Embryonic facial prominence (tissue), 1 donor: ENCODE measurements at regions not wholly inside any gene's neighbourhood (a gene's known extent, or its start where the extent isn't known, plus 50 kb on each side); places are given as distances from the start of the nearest gene placed in this dataset.
A peak's percentile ranks its signal among the peaks of the same experiment; 100 is the strongest.
"Not testable (repeated sequence)": the region's sequence is repeated elsewhere in the genome, so short reads cannot be mapped to it uniquely, and the experiment has no call there.

Experiments used
- DNase-seq: peaks from one replicate; pipeline ENCODE4 v3.0.0-alpha.2; 2016; ENCODE audit errors: extremely low spot score

DNA sequence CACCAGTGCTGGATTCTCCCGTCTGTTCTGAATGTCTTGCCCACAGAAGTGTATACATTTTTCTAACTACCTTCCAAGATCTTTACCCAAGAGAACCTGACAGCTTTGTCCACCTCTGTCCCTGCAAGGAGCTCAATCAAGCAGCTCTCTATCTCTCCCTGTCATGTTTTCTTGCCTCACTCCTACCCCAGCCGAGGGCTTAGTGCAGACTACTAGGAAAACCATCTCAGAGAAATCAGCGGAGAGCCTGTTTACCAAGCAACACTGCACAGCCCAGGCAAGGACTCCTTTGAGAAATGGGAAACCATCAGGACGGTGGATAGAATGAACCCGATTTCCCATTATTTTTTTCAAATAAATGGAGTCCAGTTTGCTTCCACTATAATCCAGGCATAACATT, 250.7 kb upstream of the JARID2 start:
- DNase-seq, result no peak

DNA sequence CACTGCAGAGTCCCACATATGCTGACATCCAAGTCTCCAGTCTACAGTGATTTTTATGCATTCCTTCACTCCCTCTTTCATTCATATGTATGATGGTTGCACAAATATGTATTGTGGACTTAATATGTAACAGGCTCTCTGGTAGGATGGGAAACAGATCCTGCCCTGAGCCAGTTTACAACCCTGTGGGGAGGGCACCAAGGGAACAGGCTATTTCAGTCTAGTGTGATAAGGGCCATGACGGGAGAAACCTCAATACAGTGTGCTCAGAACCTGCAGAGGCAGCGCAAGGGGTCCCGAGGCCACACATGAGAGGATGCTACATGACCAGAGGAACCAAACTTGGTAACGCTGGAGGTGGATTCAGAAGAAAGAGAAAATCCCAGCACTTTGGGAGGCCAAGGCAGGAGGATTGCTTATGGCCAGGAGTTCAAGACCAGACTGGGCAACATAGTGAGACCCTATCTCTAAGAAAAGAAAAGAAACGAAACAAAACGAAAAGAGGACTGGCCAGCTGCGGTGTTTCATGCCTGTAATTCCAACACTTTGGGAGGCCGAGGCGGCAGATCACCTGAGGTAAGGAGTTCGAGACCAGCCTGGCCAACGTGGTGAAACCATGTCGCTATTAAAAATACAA, 249.8 kb upstream of the JARID2 start:
- DNase-seq, result peak; percentile 31

DNA sequence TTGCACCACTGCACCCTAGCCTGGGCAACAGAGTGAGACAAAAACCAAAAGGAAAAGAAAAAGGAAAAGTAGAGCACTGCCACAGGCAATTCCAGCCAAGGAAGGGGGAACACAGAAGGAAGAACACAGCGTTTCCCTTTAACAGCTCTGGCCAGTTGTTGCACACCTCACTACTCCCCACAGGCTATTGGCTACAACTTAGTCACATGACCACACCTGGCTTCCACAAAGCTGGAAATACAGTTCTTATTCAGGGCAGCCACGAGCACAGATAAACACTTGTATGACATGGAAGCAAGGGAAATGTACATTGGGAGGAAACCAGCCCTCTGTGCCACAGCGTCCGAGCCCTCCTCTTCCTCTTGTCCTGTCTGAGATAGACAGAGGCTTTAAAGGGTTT, 249.0 kb upstream of the JARID2 start:
- DNase-seq, result no peak

DNA sequence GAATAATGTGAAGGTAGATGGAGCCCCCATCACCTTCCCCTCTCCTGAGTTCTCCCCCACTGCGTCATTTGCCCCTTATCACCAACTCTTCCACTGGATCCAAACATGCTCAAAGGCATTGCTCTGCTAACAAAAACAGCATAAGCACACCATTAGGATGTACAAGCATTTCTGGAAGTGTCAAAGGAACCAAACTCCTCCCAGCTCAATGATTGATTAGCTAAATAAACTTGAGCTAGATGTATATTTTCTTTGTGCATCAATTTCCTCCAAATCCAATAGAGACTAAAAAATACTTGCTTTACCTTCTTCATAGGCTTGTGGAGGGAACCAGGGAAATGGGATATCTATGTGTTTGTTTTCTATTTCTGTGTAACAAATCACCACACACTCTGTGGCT, 248.4 kb upstream of the JARID2 start:
- DNase-seq, result no peak

DNA sequence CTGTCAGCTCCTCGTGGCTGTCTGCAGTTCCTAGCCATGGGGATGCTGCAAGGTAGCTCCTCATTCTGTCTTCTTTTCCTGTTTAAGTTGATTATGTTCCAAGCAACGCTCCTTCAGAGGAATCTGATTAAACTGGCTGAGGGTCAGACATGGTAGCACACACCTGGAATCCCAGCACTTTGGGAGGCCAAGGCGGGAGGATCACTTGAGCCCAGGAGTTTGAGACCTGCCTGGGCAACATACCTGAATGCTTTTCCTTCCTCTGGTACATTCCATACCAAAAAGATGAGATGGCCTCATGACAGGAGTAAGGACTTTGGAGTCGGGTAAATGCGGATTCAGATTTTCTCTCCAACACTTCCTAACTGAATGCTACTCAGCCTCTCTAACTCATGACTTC, 246.8 kb upstream of the JARID2 start:
- no peak for DNase-seq

DNA sequence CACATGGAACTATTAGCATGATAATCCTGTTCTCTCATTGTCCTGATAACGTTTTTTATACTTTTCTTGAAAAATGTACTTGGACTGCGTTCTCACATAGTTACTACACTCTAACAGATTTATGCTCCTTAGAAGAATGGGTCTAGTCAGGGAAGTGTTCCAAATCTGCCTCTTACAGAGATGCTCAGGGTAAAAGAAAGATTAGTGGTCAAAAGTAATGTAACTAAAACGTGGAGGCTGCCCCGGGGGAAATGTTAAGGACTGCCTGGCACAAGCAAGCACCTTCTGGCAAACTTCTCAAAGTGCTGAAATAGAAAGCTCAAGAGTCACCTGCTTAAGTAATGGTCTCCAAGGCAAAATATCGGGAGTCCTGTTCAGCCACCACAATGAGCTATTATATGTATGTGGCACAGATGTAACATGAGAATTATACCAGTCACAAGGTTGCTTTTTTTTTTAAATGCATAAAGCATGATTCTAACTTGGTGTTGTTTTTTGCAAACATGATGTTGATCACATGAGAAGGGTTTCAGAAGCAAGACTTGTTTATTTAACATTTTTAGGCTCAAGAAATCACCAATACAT, 244.5 kb upstream of the JARID2 start:
- no peak for DNase-seq

DNA sequence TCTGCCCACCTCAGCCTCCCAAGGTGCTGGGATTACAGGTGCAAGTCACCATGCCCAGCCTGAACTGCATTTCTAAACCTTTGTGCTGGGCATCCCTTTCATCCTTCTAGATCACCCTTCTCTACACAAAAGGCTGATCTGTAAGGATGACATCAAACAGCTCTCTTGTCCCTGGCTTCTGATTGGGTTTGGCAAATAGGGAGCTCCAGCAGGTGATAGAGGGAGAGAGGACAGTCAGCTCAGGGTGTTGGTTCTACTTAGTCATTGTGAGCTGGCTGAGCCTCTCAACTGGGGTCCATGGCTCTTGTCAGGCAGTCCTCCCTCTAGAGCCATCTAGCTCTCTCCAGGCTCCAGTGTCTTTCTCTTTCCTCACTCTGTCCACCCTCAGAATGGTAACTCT, 237.6 kb upstream of the JARID2 start:
- no peak for DNase-seq

DNA sequence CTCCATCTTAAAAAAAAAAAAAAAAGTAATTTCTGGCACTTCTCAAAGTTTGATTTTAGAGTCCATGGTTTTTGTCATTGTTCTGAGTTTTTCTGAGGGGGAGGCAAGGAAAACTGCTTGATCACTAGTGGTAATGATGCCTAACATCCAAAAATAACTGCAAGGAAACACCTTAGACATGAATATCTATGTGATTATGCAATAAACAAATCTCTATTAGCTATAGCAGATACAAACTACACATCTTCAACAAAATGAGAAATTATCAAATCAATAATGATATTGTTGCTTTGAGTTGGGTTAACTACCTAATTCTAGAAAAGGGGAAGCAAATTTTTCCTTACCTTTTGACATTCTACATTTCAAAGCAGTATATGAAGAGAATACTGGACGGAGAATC, 230.9 kb upstream of the JARID2 start:
- no peak for DNase-seq

DNA sequence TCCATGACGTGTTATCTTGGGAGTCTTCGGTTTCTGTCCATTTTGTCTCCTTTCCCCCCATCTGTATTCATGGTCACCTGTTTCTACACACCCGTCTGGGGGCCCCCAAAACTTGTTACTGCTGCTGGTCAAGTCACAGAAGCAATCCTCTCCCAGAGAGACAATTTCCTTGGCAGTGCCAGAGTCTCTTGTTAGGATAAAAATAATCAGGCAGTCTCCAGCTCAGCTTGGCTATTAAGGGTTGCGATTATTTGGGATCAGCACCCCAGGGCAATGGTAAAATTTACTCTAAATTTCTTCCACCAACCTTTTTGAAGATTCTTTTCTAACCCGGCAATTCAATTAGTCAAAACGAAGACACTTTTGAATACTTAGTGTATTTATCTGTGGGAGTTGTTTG, 229.1 kb upstream of the JARID2 start:
- DNase-seq, result no peak

DNA sequence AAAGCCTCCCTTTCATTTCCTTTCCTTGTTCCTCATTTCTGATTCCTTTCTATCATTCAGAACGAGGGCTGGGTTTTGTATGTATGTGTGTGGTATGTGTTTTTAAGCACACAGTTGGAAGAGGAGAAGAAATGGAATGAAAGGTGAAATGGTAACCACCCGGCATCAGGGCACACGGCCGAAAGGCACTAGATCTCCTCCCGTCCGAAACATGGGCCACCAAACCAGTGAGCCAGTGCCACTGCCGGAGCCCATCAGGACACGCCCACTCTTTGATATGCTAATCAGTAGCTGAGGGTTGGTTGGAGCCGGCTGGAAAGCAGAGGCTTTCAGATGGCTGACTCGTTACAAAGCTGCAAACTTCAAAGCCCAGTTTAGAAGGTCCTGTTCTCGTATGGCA, 228.6 kb upstream of the JARID2 start:
- DNase-seq, result no peak

DNA sequence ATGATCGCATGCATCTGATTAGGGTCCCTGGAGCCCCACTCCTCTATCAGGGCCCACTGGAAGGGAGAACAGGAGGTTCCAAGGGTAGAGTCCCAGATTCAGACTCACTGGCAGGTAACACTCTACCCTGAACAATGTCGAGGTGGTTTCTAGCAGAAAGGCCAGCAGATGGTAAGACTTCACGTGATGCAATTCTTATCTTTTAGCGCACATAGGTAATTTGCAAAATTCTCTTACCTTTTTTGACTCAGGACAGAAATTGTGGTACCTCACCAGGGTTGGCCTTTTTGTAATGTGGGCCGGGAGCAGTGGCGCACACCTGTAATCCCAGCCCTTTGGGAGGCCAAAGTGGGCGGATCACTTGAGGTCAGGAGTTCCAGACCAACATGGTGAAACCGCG, 228.1 kb upstream of the JARID2 start:
- no peak for DNase-seq

DNA sequence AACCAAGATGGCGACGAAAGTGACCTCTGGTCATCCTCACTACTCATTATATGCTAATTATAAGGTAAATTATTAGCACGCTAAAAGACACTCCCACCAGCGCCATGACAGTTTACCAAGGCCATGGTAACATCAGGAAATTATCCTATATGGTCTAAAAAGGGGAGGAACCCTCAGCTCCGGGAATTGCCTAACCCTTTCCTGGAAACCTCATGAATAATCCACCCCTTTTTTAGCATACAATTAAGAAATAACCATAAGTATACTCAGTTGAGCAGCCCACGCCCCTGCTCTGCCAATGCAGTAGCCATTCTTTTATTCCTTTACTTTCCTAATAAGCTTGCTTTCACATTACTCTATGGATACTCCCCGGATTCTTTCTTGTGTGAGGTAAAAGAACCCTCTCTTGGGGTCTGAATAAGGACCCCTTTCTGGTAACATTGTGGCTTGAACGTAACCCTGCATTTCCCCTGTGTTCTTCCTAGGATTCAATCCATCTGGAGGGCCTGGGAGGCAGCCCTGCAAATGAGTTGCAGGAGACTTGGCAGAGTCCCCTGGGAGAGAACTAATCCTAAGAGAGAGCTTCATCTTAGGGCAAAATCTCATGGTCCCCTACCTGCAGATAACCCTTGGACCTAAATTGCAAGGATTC, 225.6 kb upstream of the JARID2 start:
- no peak for DNase-seq

DNA sequence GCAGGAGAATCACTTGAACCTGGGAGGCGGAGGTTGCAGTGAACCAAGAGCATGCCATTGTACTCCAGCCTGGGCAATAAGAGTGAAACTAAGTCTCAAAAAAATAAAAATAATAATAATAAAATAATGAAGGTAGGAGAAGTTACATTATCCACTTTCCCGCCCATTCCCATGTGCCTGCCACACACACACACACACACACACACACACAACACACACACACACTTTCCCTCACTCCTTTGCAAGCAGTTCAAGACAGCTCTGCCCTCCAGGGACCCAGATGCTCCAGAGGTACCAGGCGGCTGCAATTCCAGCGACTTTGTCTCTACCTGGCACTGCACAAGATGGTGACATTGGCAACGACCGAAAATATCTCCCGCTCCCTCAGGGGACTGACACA, 224.8 kb upstream of the JARID2 start:
- DNase-seq, result no peak

DNA sequence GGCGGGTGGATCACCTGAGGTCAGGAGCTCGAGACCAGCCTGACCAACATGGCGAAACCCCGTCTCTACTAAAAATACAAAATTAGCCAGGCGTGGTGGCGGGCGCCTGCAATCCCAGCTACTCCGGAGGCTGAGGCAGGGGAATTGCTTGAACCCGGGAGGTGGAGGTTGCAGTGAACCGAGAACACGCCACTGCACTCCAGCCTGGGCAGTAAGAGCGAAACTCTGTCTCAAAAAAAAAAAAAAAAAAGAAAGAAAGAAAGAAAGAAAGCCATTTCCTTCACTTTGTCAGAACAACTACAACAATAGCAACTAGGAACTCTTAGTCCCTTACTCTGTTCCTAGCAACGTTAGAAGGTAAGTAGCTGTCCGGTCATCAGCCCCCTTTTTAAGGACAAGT, 222.9 kb upstream of the JARID2 start:
- DNase-seq, result not testable (repeated sequence)

DNA sequence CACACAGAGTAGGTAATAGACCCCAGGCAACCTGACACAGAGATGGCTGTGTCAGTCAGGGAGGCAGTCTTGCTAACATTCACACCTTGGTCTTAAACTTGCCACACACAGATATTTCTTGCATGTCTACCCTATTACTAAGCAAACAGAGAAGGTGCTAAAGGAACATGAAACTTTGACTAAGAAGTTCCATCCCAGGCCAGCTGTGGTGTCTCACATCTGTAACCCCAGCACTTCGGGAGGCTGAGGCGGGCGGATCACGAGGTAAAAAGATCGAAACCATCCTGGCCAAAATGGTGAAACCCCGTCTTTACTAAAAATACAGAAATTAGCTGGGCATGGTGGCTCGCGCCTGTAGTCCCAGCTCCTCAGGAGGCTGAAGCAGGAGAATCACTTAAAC, 222.4 kb upstream of the JARID2 start:
- DNase-seq, result no peak

DNA sequence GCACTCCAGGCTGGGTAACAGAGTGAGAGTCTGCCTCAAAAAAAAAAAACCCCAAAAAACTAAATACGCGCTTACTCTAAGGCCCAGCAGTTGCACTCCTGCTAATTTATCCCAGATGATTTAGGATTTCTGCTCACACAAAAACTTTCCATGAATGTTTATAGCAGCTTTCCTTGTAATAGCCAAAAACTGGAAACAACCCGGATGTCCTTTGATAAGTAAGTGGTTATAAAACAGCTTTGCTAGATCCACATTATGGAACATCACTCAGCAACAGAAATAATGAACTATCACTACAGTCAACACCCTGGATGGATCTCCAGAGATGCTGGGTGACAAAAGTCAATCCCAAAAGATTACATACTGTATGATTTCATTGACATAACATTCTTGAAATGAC, 220.4 kb upstream of the JARID2 start:
- DNase-seq, result peak; percentile 51

DNA sequence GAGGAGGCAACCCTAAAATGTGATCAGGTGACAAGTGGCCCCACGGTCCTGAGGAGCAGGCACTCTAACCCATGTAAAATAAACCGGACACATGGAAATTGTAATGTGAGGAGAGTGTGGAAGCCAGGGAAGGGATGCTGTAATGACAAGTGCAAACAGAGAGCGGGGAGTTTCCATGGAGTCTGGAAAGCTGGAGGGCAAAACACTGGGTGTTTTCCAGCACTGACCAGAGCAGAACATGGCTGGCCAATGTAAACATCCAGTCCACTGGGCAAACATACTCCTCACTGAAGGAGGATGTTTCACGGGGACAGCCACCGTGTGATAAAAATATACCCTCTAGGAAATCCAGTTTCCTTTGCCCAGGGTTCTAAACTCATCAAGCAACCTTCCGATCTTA, 219.0 kb upstream of the JARID2 start:
- no peak for DNase-seq

DNA sequence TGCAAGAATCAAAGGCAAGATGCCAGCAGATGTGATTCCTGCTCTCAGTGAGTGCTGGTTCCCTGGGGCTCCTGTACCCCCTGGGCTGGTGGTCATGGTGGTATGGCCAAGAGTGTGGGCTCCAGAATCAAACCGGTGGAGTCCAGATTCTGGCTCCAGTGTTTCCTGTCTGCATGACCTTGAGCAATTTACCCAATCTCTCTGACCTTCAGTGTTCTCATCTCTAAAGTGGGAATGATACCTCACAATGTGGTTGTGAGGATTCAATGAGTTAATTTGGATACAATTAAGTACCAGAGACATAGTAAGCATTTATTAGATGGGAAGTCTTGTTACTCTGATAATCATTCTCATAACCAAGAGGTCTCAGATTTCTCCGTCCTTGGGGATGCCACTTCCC, 218.4 kb upstream of the JARID2 start:
- no peak for DNase-seq

DNA sequence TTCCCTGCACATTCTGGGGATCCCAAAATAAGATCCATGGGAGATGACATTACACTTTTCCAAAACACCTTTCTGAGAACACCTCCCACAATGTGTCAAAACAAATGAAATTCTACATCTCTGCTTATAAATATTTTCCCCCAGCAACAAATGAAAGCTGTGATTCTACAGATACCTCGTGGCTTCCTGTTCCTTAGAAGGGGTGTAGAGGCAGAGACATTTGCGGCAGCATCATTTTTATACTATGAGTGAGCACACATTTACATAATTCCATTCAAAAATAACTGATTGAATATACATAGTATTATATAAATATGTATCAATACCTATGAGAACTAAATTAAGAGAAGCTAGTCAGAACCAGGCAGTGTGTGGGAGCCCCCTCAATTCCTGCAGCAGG, 213.9 kb upstream of the JARID2 start:
- no peak for DNase-seq

DNA sequence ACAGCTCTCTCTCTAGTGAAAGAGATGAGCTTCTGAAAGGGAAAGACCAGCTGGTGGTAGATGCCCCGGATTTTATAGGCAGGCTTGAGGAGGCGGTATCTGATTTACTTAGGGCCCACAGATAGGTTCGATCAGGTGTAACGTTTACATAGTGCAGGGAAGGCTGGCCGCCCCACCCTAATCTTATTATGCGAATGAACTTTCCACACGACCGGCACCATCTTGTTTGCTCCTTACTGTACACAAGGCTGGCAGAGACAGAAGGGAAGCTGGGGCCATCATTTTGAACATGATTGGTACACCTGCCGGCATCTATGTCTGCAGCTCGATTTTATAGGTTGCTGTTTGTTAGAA, 212.0 kb upstream of the JARID2 start:
- DNase-seq, result no peak

DNA sequence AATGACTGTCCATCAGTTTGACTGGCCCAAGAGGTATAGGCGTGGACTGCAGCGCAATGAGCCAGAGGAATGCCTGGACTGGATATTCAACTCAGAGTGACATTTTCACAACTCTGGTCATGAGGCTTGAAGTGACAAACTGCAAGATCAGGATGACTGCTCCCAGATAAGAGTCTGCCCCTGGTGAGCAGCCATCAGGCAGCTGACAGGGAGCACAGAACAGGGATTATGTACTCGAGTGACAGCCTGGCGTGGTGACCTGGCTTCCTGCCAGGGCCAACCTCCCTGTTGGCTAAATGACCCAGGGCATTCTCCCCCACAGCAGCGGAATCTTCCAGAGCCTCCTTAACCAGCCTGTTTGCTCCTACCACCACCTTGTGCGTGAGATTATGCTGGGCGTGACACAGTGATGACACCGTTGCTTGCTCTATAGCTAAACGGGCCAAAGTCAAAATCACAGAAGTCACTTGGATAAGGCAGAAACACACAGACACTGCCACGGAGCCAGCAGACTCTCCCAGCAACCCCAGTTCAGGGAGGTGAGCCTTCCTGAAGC, 209.1 kb upstream of the JARID2 start:
- no peak for DNase-seq

DNA sequence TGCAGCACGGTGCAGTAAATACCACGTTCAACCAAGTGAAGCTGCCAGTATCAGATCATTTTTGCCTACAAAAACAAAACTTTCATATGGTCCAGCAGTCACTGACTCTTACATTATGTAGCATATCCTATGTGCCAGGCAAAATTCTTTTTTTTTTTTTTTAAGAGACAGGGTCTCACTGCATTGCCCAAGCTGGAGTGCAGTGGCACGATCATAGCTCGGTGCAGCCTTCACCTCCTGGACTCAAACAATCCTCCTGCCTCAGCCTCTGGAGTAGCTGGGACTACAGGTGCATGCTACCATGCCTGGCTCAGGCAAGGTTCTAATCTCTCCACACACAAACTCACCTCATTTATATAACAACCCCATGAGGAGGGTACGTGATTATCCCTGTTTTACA, 208.6 kb upstream of the JARID2 start:
- no peak for DNase-seq

DNA sequence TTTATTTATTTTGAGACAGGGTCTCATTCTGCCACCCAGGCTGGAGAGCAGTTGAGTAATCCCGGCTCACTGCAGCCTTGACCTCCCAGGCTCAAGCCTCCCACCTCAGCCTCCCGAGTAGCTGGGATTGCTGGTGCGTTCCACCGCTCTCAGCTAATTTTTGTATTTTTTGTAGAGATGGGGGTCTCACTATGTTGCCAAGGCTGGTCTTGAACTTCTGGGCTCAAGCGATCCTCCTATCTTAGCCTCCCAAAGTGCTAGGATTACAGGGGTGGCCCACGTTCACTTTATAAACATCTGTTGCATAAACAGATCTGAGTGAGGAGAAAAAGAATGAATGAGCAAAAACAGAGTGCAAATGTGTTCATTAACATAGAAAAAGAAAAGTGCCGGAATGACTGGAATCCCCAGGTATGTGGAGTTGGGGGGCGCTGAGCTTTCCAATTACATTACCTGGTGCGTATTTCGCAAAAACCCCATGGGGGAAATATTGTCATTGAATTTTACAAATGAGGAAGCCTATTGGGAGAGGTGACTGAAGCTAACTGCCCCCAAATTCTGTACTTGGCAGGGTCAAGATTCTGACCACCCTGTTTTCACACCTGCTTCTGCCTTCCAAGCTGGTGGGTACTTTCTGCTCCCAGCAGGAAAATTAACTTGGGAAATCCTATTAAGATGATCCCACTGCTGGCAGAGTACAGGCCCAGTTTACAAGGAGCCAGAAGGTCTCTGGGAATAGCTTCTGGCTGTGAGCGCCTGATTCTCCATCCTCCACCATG, 207.7 kb upstream of the JARID2 start:
- DNase-seq, result no peak
